Suppressor macrophage treated with lipopolysaccharide for 1 hour (primary cell): ENCODE measurements at regions not wholly inside any gene's neighbourhood (a gene's known extent, or its start where the extent isn't known, plus 50 kb on each side); places are given as distances from the start of the nearest gene placed in this dataset.
A peak's percentile ranks its signal among the peaks of the same experiment; 100 is the strongest.
"Not testable (repeated sequence)": the region's sequence is repeated elsewhere in the genome, so short reads cannot be mapped to it uniquely, and the experiment has no call there.

Experiments used
- DNase-seq, 3 donors: peaks; one replicate each; pipeline ENCODE4 v3.0.0-alpha.2; 2020 to 2022

DNA sequence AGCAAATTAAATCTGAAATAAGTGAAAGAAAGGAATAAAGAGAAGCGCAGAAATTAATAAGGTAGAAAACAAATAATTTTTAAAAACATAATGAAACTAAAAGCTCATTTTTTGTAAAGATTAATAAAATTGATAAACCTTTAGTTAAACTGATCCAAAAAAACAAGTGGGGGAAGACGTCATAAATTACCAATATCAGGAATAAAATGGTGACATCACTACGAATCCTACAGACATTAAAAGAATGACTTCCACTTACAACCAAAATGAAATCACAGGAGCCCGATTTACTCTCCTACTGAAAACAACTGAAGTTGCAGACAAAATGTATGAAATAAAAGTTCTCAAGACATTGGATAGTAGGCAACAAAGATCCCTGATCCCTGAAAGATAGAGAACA, 68.1 kb upstream of the IFFO2 start:
- DNase-seq: no peak

DNA sequence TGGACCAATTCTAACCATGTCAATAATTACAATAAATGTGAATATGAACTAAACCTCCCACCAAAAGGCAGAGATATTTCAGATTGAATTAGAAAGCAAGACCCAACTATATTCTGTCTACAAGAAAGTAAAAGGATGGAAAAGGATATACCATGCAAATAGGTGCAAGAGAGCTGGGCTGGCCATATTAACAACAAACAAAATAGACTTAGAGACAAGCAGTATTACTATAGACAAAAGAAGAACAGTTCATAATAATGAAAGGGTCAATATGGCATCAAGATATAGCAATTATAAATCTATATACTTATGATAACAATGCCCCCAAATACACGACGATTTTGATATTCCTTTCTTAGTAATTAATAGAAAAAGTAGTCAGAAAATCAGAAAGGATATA, 67.3 kb upstream of the IFFO2 start:
- DNase-seq: no peak

DNA sequence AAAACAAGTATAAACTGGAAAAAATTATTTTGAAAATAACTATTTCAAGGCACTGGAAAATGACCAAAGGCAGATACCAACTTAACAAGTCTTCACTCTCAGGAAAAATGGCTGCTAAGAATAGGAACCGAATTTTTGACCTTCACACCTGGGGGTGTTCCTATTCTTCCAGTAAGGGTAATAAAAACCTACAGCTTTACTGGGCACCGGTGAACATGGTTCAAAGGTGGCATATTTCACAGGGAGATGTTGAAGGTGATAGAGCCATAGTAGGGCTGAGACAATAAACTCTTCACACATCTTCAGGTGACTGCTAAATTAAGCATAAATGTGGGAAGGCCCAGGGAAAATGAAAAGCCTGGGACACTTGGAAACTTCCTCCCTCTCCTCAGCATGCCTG, 65.4 kb upstream of the IFFO2 start:
- DNase-seq: no peak

DNA sequence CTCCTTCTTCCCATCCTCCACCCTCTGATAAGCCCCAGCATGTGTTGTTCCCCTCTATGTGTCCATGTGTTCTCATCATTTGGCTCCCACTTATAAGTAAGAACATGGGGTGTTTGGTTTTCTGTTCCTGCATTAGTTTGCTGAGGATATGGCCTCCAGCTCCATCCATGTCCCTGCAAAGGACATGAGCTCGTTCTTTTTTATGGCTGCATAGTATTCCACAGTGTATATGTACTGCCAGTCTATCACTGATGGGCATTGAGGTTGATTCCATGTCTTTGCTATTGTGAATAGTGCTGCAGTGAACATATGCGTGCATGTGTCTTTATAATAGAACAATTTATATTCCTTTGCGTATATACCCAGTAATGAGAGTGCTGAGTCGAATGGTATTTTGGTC, 62.8 kb upstream of the IFFO2 start:
- DNase-seq: not testable (repeated sequence)

DNA sequence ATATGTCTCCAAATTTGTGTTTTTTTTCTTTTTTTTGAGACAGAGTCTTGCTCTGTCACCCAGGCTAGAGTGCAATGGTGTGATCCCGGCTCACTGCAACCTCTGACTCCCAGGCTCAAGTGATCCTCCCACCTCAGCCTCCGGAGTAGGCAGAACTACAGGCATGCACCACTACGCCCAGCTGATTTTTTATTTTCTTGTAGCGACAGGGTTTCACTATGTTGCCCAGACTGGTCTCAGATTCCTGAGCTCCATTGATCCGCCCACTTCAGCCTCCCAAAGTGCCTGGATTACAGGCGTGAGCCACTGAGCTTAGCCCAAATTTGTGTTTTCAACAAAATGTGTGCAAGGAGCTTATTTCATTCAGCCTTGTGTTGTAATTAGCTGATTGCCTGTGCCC, 59.0 kb upstream of the IFFO2 start:
- DNase-seq: no peak

DNA sequence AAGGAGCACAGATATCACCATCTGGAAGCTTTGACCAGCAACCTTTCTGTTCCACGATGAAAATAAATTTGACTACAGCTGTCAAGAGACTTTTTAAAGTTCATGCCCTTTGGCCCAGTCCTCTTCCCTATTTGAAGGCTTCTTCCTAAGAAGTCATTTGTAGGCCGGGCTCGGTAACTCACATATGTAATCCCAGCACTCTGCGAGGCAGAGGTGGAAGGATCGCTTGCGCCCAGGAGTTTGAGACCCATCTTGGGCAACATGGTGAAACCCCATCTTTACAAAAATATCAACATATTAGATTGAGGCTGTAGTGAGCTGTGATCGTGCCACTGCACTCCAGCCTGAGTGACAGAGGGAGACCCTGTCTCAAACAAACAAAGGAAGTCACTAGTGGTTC, 58.3 kb upstream of the IFFO2 start:
- no peak for DNase-seq

DNA sequence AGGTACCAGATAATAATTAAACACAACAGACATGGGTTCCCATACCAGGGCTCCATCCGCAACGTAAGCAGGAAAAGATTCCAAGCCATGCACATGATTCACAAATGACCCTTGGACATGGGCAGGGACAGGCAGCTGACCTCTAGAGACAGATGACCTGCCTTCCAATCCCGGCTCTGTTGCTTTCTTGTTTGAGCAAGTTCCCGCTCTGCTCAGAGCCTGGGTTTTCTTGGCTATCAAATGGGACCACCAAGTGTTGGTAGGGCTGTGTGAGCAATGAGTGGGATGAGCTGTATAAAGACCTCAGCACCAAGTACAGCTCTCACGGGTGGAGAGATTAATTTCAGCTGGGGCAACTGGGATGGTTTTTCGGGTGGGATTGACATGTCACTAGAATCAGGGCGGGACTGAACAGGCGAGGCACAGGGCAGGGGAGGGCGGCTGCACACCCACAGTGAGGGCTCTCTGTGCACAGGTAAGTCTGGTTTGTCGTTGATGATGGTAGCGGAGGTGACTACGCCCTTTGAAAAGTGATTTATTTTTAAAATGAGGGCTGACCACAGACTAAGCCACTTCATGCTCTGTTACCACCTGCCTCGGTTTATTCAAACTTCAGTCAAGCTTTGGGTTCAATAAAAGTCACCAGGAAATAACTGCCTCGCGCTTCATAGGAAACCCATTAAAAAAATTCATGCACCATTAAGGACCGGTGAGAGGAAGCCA, 57.5 kb upstream of the IFFO2 start:
- DNase-seq: no peak

DNA sequence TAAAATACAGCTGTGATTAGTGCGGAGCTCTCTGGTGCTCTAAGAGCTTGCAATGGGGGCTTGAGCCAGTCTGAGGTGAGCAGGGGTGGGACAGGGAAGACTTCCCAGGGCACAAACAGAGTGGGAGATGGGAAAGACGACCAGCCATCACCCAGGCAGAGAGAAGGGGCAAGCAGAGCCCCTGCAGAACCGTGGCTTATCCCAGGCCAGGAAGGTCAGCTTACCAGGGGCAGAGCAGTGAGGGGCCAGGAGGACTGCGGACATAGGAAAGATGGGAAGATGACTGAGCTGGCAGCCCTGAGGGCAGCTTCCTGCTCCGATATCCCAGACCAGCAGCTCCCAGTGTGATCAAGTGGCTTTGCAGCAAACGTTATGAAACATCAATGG, 55.4 kb upstream of the IFFO2 start:
- DNase-seq: no peak

DNA sequence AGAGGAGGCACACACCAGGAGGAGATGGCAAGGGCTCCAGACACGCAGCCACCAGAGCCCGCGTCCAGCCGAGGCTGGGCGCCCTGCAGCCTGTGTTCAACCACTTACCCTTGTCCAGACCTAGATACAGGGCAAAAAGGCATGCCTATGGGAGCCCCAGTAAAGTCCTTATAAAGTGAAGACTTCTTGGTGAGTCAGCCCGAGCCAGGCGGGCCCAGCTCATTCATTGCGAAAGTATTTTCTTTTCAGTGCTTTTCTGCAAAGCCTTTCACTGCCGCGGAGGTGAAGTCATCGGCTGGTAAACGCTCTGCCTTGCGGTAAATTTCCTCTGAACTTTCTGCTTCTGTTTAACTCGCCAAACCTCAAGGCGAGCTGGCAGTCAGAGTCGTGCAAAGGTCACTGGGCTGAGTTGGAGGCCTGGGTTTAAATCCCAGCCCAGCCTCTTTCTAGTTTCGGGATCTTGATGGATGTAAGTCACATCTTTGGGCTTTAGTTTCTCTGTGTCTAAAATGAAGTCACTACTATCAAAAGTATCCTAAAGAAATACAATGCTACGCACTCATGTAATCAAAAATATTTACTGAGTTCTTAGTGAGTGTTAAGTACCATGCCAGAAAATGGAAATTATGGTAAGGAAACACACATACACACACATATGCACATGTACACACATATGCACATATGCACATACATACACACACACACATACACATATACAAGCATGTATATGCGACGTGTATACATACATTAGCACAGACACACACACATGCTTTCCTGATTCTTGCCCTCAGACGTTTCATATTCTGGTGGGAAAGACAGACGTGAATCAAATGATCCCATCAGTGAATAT, 54.7 kb upstream of the IFFO2 start:
- DNase-seq: peak; percentile 91 to 94 (median 93)

DNA sequence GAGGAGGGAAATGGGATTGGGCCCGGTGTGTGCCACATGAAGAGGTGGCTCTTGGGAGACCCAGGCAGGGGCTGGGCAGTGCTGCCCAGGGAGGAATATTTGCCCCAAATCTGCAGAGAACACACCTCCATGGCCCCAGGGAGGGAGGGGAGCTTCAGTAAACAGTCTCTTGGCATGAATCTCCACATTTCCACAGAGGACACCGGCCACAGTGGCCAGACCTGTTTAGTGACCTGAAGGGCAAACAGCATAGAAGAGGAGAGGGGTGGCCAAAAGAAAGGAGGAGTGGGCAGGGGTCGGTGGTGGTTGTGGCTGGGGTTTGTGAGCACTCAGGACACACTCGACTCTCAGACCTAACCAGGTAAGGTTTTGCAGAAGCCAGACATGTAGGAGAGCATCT, 54.0 kb upstream of the IFFO2 start:
- DNase-seq: no peak

DNA sequence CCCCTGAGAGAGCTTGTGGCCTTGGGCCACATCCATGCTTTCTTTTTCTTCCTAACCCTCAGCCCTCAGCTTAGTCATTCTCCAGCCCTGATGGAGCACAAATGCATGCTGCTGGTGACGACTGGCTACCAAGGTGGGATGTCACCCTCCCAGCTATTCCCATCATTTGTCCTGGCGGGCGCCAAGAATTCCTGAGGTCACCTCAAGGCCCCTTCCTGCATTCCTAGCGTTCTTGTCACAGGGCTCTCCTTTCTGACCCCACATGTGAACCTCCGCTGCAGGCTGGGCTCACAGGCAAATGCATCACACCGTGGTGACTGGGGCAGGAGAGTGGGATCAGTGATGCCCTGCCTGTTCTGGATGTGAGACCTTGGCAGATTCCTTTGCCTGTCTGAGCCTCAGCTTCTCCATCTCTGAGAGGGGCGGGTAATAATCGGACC, 53.4 kb upstream of the IFFO2 start:
- no peak for DNase-seq

DNA sequence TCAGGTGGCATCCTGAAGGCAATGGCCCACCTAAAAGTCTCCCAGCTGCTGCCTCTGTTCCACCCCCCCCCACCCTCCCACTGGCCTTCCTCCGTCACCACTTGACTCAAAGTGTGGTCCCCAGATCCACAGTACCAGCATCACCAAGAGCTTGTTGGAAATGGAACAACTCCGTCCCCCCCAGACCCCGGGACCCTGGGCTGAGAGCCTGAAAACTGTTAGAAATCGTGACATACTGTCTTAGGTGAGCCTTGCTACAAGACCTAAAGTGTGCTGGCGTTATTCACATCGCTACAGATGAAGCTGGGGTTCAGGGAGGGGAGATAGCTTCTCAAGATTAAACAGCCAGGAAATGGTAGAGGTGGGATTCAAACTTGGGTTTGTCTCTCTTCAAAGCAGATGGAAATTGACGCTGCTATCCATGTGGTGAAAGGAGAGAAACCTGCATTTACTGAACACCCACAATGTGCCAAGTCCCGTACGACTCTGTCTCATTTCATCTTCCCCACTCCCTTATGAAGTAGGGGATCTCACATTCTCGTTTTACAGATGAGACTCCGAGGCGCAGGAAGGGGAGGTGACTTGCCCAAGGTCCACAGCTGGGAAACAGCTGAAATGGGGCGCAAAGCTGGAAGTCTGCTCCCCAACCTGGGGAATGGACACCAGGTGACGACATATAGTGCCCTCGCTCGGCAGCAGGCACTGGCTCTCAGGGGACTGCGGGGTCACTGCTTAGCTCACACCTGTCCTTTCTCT, 52.8 kb upstream of the IFFO2 start:
- no peak for DNase-seq

DNA sequence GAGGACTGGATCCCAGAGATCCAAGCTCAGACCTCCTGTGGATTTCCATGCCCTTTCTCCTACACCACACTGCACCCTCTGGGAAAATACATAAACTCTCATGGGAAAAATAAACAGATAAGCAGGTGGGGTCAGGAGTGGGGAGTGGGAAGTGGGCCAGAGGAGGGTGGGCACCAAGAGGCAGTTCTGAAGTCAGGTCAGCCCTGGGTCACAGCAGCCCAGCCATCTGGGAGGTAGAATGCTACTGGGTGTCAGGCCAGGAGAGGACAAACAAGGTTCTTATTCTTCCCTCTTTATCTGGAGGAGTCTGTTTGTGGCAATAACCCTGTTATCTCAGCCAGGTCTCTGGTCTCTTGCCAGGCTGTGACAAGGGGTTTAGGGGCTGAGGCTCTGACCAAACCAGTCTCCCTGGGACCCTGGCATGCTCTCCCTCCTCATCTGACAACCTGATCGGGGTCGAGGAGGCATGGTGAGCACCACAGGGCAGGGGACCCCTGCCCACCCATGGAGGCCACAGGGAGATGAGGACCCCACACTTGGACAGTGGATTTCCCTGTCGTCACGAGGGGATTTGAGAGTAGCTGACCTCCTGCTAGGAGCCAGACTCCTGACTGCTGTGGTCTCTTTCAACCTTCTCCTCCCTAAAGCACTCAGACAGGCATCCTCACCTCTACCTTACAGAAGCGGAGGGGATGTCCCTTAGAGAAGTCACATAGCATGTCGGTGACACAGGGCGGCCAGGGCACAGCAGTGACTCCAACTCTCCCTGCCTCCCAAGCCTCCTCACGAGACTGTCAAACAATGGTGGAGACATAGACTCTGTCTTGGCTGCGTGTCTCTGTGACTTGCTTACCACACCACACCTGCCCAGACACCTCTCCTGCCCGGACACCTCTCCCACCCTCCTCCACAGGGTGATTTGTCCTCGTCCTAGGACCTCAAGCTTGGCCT, 51.3 kb upstream of the IFFO2 start:
- no peak for DNase-seq

DNA sequence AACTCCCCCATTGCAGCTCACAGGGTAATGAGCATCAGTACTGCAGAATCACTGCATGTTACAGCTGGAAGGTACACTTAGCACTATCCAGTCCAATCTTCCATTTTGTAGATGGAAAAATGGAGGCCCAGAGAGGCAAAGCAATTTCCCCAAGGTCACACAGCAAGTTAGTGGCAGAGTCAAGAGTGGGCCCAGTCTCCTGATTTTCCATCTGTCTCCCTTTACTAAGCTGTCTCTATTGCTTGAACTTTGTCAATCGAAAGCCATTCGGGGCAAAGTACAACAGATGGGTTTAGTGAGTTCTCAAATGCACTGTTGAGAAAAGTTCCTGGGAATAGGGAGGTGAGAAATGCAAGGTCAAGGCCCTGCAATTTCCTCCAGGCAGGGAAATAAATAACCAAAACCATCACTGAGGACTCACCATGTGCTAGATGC, 50.4 kb upstream of the IFFO2 start:
- DNase-seq: no peak
